SIG-M5 treated with dmso at 0.1 percent for 504 hours (cell line): ENCODE measurements at regions not wholly inside any gene's neighbourhood (a gene's known extent, or its start where the extent isn't known, plus 50 kb on each side); places are given as distances from the start of the nearest gene placed in this dataset.
"Not testable (repeated sequence)": the region's sequence is repeated elsewhere in the genome, so short reads cannot be mapped to it uniquely, and the experiment has no call there.

ENCODE experiments used
- DNase-seq: peaks from one replicate; lab custom pipeline; 2025; ENCODE audit not compliant: unreplicated experiment; lab: John Stamatoyannopoulos, UW

DNA sequence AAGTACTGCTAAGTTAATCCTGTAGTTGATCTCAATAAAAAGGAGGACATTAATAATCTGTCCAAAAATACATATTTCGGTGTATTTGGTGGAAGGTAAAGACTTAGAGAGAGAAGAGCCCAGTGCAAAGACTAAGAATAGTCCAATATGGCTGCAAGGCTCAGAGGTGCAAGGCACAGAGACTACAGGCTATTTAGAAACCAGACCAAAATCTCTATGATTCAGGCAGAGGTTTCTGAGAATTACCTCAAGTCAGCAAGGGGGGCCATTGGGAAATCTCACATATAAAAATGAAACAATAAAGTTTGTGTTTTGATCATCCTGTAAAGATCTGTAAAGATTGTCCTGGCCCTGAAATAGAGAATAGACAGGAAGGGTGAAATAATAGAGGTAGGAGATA, 1173.0 kb downstream of the VRK1 start:
- DNase-seq, result no peak

DNA sequence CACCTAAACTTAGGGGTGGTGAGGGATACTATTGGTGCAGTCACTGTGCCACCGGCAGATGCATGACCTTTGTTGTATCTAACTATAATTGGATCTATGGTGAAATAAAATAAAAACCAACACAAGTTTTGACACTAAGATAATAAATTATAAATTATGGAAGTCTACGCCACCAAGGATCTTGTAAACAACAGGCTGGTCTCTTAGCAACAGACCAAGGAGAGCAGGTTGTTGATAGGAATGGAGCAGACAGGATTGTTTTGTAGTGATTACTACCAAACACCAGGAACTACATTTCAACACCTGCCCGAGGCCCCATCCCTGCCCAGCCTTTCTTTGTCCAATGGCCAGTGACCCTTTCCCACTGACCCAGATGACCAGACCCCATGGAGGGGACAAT, 1178.0 kb downstream of the VRK1 start:
- DNase-seq, result no peak

DNA sequence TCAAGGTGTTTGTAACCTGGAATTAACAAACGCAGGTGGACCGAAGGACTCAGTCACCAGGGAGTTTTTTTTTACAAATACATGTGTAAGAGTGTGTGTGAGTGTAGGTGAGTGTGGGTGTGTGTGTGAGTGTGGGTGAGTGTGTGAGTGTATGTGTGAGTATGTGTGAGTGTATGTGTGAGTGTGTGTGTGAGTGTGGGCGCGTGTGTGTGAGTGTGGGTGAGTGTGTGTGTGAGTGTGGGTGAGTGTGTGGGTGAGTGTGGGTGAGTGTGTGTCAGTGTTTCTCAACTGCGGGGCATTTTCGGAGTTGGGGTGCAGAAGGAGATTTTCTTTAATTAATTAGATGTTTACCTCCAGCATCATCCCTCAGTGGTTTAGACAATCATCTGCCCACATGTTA, 1178.8 kb downstream of the VRK1 start:
- DNase-seq, result no peak

DNA sequence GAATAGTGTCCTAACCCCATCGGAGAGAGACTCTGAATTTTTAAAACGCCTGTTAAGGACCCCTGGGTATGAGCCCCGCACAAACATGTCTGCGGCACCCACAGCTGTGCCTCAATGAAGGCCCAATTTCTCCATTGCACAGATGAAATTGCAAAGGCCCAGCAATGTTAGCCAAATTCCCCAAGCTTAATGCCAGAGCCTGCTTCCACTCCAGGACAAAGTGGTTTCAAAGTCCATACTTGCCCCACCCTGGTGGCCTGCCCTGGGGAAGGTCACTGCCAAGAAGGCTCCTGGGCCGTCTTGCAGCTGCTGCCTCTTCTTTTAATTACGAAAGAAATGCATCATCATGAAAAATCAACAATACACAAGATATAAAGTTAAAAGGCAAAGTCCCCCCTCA, 1179.7 kb downstream of the VRK1 start:
- no peak for DNase-seq

DNA sequence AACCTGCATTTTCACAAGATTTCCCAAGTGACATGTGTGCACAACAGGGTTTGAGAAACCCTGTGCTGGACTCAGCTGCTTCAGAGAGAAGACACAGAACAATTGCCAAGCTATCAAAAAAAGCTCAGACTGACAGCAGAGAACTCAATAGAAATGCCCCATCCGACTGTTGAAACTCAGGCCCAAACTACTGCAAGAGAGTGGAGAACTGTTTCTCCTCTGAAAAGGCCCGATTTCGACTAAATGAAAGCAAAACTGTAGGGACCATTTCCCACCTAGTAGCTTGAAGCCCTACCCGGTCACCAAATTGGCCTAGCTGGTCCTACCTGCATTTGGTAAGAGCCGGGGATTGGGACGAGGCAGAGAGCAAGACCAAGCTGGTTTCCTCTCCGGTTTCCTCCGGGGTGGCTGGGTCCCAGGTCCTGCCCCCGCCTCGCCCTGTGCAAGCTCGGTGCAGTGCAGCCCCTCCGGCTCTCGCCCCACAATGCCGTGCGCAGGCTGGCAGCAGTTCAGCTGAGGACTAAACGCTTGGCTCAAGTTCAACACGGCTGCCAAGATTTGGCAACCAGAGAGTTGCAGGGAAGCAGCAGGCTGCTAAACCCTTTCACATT, 1180.6 kb downstream of the VRK1 start:
- DNase-seq, result no peak

DNA sequence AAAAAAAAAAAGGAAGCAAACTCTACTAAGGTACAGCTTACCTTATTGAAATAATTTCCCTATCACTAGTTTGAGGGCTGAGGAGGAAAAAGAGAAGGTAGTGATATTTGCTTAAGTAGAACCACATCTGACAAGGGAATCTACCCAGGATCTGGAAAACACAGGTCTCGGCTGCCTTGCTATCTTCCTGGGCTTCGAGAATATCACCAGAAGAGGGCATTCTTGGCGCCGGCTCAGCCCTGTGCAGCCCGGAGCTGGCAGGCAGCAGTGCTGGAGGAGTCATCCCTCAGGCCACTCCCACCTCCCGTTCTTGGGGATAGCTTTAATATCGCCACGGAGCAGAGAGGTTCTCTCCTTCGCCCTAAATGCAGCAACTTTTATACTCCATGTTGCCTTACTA, 1181.2 kb downstream of the VRK1 start:
- peak; percentile 52 for DNase-seq

DNA sequence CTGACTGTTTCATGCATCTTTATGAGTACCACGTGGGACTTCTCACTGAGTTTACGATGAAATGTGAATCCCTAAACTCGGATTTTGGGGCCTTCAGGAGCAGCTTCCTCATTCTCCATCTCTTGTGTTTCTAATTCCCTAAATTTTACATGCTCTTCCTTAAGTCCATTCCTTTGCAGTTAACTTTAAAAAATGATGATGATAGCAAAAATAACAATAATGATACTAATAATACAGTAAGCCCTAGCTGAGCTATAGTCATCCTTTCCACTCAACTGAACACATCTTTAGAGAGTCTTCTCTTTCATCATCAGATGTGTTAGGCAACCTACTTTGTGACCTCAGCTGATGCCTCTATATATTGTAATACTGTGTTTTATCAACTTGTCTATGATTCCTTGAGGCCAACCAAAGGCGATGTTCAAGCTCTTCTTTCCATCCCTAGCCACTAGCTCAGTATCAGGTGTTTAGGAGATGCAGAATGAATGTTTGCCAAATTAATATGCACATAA, 1196.4 kb downstream of the VRK1 start:
- no peak for DNase-seq

DNA sequence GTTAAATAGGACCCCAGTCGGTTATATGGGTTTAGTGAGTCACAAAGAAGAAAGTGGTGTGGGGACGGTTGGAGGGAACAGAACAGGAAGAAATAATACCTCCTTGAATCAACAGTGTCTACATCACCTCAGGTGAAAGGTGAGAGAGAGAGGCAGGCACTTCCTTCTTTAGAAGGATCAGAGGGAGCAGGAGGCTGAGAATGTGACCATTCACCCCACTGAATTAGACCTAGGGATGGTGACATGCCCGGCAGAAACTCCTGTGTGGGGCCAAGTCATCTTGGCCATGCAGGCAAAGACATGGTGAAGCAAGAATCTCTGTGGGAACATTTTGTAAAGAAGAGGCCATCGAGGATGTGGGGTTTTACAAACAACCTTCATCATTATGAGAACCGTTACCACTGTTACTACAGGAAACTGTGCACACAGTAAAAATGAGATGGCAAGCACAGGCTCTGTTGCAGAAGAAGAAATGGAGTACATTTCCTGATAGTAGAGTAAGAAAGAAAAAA, 1196.9 kb downstream of the VRK1 start:
- no peak for DNase-seq

DNA sequence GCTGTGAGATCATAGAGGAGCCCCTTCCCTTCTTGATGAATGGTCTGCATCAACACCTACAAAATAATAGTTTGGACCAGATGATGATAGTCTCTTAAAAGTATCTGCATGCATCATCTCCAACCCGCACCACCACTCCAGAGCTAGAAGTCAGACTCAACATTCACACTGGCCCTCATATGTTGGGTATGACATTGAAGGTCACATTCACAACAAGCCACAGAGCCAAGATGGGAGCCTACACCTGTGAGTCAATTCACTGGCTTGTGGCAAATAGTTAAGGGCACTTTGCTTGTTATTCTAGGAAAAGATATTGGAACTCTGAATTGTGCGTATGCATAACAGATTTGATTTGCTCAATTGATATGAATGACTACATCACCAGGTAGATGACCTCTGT, 1197.9 kb downstream of the VRK1 start:
- no peak for DNase-seq

DNA sequence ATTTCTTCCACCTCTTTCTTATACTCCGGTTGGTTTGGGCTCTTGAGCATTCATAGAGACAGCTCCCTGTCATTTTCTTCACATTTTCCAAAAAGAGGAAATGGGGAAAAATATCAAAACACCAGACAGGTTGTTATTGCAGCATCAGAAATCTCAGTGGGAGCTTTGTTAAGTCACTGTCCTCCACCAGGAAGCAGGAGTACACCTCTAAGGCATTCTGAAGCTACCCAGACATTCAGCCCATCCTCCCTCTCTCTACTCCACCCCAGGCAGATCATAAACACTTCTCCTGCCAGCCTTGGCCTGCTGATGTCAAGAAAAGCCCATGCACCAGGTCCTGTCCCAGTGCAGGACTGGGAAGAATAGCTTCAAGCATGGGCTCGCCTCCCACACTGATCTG, 1198.3 kb downstream of the VRK1 start:
- DNase-seq, result no peak

DNA sequence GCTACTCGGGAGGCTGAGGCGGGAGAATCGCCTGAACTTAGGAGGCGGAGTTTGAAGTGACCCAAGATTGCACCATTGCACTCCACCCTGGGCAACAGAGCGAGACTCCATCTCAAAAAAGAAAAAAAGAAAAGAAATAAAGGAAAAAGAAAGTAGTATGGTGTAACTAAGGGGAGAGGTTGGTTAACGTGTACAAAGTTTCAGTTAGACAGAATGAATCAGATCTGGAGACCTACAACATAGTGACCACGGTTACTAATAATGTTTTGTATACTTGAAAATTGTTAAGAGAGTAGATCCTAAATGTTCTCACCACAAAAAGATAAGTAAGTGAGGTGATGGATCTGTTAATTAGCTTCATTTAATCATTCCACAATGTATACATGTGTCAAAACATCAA, 1208.8 kb downstream of the VRK1 start:
- DNase-seq, result no peak

DNA sequence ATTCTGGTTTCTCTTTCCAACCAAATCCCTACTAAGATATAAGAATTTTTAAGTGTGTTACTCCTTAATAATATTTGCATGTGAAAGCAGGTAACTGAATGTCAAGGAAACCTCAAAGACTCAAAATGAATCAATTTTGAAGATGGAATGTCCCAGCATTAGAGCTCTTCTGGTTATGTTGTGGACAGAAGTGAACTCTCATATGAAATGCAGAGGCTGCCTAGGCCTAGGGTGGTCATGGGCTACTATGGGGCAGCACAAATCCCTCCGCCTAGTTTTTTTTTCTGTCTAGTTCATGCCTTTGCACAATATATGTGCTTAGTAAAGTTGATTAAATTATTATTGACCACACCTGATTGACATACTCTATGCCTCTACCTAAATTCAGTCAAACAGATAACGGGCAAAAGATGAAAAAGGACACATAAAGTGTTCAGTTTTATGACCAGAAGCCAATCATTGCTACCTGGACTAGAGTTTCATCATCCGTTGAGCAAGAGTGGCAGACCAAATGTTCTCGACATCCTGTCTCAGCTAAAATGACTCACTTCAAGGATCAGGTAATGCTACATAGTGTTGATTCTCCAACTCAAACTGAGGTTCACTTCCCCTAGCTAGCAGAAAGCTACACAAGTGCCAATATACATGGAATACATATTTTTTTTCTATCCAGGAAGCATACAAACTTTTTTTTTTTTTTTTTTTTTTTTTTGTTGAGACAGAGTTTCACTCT, 1211.4 kb downstream of the VRK1 start:
- no peak for DNase-seq

DNA sequence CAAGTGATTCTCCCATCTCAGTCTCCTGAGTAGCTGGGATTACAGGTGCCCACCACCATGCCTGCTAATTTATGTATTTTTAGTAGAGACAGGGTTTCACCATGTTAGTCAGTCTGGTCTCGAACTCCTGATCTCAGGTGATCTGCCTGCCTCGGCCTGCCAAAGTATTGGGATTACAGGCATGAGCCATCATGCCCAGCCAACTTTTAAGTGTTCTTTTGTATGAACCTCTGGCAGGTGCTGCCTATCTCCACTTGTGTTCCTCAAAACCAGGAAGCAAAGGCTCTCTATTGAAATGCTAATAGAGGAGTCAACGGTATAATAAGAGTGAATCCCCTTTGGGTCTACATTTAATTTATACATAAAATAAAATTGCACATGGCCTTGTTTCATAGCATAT, 1212.0 kb downstream of the VRK1 start:
- DNase-seq, result not testable (repeated sequence)

DNA sequence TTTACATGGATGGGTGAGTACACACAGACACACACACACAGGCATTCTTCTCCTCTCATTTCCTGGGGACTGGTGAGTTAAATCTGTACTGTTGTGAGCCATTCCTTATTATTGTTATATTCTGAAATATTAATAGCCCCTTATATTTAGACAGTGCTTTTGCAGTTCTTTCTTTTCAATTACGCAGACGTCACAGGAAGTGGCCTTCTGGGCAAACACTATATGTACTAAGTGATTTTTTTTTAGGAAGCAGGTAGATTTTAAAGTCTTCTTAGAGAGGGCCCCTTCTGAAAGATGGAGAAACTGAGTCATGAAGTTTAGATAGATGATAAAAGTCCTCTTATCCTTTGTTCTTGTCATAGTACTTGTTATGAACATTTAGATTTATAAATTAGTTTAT, 1213.6 kb downstream of the VRK1 start:
- DNase-seq, result no peak

DNA sequence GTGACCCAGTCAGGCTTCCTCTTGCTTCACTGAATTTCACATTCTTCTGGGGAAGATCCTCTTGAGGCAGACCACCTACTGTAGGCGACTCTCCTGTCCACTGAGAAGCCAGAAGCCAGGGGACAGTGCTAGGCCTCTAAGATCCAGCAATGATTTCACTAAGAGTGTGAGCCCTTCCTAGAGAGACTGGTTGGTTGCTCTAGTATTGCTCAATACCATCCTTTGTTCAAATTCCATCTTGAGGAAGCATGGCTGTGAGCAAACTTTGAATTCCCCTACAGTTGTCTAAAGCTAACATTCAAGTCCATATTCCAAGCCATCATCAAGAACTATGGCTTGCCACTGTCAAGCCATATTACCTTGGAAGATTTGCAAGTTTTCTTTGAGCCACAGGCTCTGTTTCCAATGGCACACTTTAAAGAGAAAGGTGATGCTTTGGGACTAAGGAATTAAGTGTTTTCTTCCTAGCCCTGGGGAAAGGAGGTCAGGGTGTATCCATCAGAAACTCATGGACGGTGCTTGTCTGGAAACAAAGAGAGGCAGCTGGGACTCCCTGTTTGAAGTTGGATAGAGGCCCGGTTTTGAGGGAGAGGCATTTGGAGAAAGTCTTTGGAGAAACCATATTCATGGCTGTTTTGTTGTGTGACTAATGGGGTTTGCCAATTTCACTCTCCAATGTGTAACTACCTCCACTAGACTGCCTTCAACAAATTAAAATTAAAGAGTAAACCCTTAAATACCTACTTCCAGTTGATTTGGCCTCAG, 1217.9 kb downstream of the VRK1 start:
- DNase-seq, result no peak

DNA sequence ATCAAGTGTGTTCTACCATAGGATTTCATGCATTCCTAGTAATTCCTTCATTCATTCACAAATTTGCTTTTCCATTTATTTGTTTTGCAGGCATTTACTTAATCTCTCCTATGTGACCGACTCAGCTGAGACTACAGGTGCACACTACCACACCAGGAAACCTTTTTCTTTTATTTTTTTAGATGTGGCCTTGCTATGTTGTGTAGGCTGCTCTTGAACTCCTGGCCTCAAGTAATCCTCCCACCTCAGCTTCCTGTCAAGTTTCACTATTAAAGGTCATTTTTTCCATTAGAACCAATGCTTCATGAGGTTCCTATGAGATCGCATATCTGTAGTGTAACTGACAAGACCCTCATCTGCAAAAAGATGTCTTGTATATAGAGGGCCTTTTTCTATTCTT, 1218.7 kb downstream of the VRK1 start:
- DNase-seq, result no peak

DNA sequence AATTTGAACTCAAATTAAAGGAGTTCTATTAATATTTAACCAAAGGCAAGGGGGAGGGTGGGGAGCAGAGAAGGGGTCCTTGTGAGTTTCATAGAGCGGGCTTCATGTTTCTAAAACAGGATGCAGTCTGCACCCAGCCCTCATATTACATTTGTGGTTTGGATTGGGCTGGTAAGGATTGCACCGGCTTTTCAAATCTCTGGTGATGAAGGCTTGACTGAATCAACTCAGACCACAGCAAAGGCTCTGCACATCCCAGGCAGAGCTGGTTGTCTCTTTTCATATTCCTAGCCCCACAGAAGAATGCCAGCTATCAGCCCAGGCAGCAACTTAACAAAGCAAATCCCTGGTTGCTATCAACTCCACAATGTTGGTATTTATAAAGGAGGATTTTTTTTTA, 1221.4 kb downstream of the VRK1 start:
- DNase-seq, result no peak

DNA sequence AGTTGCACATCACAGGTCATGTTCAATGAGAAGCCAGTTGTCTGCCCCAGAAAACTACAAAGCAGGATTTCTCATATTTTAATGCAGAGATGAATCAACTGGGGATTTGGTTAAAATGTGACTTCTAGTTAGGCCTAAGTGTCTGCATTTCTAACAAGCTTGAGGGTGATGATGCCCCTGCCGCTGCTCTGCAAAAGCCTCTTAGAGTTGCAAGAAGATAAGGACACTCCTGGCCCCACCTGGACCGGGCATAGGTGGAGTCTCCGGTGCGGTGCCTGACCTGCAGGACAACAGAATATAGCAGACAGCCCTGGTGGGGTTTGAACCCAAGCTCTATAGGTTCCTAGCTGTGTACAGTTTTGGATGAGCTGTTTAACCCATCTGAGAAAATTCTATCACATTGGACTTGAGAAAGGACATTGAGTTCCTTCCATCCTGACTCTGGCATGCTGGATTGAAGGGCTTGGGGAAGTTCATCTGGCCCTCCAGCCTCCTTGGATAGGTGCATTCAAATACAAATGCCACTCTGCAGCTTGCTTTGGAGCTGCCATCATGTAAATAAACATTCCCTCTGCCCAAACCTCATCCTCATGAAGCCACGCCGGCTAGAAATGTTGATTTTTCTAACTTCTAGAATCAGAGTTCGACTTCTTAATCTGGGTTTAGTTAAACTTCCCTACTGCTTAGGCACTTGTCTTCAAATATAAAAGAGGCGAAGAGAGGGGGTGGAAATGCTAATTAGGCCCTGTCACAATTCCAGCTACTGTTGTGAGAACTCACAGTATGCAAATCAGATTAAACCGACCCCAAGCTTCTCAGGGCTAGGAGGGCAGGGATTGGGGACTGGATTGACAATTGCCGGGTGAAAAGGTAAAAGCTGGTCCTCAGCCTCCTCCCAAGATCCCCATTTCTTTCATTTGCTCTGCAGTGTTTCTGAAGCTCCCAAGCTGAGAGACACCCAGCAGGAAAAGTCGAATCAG, 1225.6 kb downstream of the VRK1 start:
- DNase-seq, result no peak

DNA sequence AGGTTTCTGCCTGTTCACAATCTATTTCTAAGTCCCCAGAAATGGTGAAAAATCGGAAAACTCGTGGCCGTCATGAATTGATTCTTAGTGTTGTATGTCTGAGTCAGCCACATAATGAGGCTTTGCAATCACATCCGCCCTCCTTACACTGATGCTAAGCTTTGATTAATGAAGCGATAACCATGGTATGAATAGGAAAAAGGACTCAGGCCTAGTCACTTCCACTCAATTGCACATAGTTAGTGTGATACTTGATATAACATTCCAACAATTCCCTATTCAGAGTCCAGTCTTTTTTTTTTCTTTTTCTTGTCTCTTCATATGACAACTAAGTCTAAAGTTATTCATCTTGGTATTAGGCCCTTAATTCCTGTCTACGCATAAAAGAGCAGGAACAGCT, 1231.0 kb downstream of the VRK1 start:
- DNase-seq, result no peak

DNA sequence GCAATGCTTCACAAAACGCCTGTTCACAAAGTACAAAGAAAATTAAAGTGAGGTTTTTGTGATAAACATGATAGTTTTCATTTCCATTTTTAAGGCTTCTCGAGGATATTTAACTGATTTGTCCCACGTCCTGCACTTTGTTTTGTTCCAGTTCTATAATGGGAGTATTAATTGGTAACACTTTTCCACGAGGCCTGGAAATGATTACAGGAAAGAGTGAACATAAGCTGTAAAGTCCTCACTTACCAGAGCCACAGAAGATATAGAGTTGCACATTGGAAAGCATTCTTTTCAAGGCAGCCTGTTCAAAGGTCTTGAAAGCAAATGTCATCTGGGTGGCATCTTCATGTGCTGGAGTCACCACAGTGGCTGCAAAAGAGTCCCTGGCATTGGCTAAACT, 1236.6 kb downstream of the BCL11B start:
- DNase-seq, result no peak

DNA sequence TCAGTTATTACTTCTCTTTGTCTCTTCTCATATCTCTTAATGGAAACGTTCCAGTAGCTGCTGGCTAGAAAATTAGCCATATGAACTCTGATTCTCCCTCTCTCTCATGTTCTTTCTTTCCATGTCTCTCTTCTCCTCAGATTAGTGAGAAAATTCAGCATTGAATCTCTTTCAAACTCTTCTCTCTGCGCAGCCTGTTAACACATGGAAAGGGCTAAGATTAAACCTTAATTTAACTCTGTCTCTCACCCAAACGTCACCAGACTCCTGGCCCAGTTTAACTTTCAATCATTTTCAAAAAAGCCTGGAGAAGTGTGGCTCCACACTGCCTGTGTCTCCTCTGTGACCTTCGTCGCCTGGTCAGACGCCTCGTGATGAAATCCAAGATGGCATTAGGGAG, 1234.2 kb downstream of the BCL11B start:
- DNase-seq, result no peak
